ENCODE measurements at regions not wholly inside any gene's neighbourhood (a gene's known extent, or its start where the extent isn't known, plus 50 kb on each side); places are given as distances from the start of the nearest gene placed in this dataset.
"Not testable (repeated sequence)": the region's sequence is repeated elsewhere in the genome, so short reads cannot be mapped to it uniquely, and the experiment has no call there.

DNA sequence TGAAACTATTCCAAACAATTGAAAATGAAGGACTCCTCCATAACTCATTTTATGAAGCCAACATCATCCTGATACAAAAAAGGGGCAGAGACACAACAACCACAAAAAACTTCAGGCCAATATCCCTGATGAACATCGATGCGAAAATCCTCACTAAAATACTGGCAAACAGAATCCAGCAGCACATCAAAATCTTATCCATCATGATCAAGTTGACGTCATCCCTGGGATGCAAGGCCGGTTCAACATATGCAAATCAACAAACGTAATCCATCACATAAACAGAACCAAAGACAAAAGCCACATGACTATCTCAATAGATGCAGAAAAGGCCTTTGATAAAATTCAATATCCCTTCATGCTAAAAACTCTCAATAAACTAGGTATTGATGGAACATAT, 272.8 kb downstream of the RNF144B start:
- not testable (repeated sequence) for TF ChIP-seq CTCF (IDR thresholded peaks at IDR 0.05; ENCODE audit: borderline replicate concordance, extremely low read depth, low read length, poor library complexity, severe bottlenecking); EZH2 (IDR thresholded peaks at IDR 0.05; ENCODE audit: borderline replicate concordance, low read depth, low read length, severe bottlenecking)
